Esophagus squamous epithelium (tissue), 4 donors: ENCODE measurements at regions not wholly inside any gene's neighbourhood (a gene's known extent, or its start where the extent isn't known, plus 50 kb on each side); places are given as distances from the start of the nearest gene placed in this dataset.

Source experiments
- CTCF ChIP-seq, 6 experiments: fragments of 450-650 bp in 4 of 6; fragments of 200-600 bp in 2 of 6; sonication (generic) in 2 of 6; IDR thresholded peaks; one replicate each; pipeline ENCODE4 v1.5.1; 2016 to 2019; ENCODE audit warnings: antibody characterized with exemption in 6 of 6, mild to moderate bottlenecking in 4 of 6, moderate library complexity in 4 of 6
- POLR2A ChIP-seq, 4 donors: fragments of 450-650 bp; IDR thresholded peaks; one replicate each; pipeline ENCODE4 v1.6.1; 2017; ENCODE audit warnings: antibody characterized with exemption in 4 of 4, mild to moderate bottlenecking in 4 of 4, moderate library complexity in 3 of 4

GRCh38 chrX:69031181-69031580 is 134.1 kb downstream of the PJA1 start:
- TF ChIP-seq POLR2A (IDR thresholded peaks at IDR 0.05) (no peak), CTCF (IDR thresholded peaks at IDR 0.05) (no peak)
